Panc1 (cell line): ENCODE measurements at regions not wholly inside any gene's neighbourhood (a gene's known extent, or its start where the extent isn't known, plus 50 kb on each side); places are given as distances from the start of the nearest gene placed in this dataset.

Experiments used
- CTCF ChIP-seq: fragments of 450-650 bp; IDR thresholded peaks from 2 replicates; pipeline ENCODE4 v1.5.1; 2017; ENCODE audit warnings: mild to moderate bottlenecking
- POLR2AphosphoS5 ChIP-seq: IDR thresholded peaks from 2 replicates; pipeline ENCODE4 v1.6.1; 2012; ENCODE audit warnings: mild to moderate bottlenecking, low read depth, low read length, moderate library complexity
- REST ChIP-seq, 2 experiments: IDR thresholded peaks; 2 replicates each; pipeline ENCODE4 v1.6.1; 2011 to 2012; ENCODE audit warnings: low read depth in 2 of 2, control low read depth in 1 of 2, low read length in 1 of 2, mild to moderate bottlenecking in 1 of 2, moderate library complexity in 1 of 2; ENCODE audit not compliant: insufficient read depth in 1 of 2
- SIN3A ChIP-seq: IDR thresholded peaks from 2 replicates; pipeline ENCODE4 v1.6.1; 2012; ENCODE audit warnings: low read depth, mild to moderate bottlenecking, low read length, moderate library complexity, borderline replicate concordance; ENCODE audit not compliant: insufficient read depth

- TF ChIP-seq REST (IDR thresholded peaks at IDR 0.05; ENCODE audit: insufficient read depth in 1 of 2, low read depth in 2 of 2, low read length in 1 of 2) (no peak), CTCF (no peak), POLR2AphosphoS5 (no peak), SIN3A (no peak)
Observed at GRCh38 chr5:179472174-179472573, 78.2 kb upstream of the RUFY1 start.
